CD4-positive, alpha-beta T cell treated with Interleukin-1 beta for 1 hour (primary cell): ENCODE measurements at regions not wholly inside any gene's neighbourhood (a gene's known extent, or its start where the extent isn't known, plus 50 kb on each side); places are given as distances from the start of the nearest gene placed in this dataset.

Experiments
- DNase-seq, 2 donors: peaks; one replicate each; pipeline ENCODE4 v3.0.0-alpha.2; 2020 to 2022

DNA sequence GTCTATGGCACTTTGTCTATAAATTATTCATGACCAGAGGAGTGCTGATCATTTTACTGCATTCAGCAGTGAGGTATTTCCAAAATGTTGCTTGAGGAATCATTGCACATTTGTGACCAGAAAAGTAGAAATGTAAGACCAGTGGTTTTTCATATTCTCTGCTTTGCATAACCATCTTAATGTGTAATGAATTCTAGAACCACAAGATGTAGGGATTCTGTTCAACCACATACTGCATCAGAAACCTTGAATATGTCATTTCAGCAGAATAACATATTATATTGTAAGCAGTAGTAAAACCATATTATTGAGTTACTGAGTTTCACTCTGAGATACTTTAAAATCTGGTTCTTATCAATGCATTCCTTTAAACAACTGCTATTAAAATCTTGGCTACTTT is 1243.4 kb downstream of the MAT2B start:
- DNase-seq = no peak

DNA sequence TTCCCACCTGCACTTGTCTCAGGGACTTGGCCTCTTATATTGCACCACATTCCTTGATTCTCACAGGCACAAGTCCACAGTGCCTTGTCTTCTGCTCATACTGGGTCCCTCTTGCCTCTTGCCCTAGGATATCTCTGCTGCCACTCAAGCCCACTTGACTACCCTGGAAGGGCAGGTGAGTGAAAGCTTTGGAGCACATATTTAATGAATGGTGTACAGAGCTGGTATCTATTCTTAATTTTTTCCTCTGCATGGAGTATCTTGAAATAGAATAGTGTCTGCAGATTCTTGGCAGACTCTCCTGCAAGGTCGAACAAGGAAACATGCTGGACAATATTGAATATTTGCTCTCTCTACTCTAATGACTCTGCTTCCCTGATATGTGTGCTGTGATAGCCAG is 1248.0 kb downstream of the MAT2B start:
- DNase-seq = no peak

DNA sequence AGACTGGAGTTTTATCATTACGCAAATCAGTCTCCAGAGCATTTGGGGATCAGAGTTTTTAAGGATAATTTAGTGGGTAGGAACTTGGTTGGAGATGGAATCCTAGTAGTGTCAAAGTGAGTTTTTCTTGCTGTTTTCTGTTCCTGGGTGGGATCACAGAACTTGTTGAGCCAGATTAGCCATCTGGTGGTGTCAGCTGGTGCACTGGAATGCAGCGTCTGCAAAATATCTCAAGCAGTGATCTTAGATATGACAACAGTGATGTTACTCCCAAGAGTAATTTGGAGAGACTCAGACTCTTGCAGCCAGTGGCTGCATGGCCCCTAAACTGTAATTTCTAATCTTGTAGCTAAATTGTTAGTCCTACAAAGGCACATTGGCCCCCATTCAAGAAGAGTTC is 1257.8 kb downstream of the MAT2B start:
- DNase-seq = no peak

DNA sequence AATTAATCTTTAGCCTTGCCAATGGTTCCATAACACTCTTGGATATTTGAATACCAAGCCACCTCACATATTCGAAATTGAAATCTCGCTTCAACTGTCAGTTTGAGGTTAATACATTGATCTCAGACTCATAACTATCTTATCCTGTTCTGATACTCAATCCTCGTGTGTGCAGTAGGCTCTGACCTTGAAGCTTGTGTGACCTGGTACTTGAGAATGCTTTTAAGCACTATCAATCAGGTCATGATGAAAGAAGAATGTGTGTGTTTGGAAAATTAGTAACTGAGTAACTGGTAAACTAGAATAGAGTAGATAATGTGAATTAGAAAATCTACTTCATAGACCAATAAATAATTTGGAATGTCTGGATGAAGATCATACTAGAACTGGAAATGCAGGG is 1266.7 kb downstream of the MAT2B start:
- DNase-seq = no peak

DNA sequence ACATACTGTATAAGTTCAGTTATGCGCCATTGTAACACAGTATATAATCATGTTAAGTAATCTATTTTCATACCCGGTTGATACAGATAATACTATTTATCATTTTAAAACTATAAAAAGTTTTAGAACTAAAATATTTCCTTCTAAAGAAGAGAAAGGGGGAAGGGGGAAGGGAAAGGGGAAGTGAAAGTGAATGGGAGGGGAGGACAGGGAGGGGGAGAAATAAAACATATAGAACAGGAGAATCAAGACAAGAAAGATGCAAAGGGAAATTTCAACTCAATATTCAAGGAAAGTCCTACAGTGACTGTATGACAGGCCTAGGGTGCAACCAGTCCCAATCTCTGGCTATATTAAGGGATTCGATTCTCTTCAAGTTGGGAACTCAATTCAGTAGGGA is 1278.8 kb downstream of the MAT2B start:
- no peak for DNase-seq

DNA sequence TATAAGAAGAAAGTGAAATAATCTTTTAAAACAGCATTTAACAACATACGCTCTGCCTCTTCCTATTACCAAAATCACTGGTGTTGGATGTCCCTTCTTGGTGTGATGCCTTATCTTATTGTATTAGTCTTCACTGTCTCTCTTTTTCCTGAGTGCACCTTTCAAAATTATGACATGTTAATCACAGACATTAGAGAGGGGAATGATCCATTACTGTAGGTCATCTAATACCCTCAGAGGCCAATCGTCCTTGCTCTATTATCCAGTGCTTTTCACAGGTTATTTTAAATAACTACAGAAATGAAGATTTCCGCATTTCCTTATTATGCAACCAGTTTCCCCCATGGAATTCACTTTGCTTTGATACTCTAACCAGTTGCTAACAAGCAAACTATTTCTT is 1292.7 kb downstream of the MAT2B start:
- no peak for DNase-seq

DNA sequence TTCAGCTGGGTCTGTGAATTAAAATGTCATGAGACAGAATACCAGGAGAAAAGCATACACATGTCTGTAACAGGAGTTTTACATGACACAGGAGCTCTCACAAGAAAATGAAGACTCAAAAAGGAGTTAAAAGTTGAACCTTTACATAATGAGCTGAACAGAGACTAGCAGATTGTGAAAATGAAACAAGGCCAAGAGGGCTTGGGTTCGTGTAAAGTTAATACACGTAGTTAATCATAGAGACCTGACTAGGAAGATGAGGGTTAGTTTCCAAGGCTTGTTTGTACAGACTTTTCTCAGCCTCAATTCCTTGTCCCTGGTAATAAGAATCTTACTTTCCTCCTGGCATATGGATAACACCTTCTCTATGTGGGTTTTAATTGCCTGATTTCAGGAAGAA is 1294.0 kb downstream of the MAT2B start:
- no peak for DNase-seq

DNA sequence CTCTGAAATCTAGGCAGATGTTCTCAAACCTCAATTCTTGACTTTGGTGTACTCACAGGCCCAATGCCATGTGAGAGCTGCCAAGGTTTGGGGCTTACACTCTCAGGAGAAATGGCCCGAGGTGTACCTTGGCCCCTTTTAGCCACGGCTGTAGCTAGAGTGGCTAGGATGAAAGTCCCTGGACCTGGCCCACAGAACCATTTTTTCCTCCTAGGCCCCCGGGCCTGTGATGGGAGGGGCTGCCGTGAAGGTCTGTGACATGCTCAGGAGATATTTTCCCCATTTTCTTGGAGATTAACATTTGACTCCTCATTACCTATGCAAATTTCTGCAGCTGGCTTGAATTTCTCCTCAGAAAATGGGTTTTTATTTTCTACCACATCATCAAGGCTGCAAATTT is 1296.5 kb downstream of the MAT2B start:
- no peak for DNase-seq

DNA sequence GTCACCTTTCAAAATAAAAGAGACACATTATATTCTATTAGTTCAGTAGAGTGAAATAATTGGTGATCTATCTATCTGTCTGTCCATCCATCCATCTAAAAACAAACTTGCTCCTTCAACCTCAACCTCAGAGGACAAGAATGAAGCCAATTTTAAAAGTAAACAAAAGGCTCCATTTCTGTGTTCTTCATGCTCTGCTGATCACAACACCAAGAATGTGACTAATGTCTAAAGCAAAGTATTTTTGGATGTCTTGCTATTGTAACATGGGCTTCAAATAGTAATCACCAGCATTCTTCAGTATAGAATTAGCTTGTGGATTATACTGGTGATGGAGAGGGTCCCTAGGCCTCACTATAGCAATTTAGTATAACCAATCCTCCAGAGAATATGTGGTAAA is 1304.4 kb downstream of the MAT2B start:
- no peak for DNase-seq

DNA sequence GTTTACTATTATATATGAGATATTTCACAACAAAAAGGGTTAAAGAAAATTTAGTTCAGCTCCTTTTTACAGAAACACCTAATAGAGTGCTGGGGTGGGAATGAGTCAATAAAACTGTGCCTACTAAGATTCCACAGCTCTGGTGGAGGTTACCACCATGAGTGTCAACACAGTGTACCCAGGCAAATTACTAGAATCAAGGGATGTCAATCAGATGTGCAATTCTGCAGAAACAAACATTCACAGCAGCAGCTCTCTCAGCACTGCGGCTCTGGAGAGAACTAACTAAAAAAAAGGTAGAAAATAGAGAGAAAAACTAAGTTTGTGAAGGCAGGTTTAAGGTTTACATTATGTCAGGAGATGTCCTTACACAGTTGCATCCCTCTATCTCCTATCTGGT is 1313.0 kb downstream of the MAT2B start:
- no peak for DNase-seq

DNA sequence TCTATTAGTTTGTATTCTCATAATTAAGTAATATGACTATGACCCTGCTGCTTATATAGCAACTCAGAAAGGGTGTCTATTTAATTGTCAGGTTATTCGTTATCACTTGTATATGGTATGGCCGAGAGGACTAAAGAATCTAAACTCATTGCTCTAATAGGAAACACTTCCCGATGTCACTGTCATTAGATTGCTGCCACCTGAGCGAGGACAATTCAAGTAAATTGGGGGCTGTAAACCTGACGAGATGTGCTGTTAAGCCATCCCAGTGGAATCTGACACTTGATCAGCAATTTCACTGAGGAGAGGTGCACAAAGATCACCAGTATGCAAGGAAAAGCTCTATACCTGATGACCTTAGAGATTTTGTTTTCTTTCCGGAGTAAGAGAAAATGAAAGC is 1319.3 kb downstream of the MAT2B start:
- DNase-seq = no peak

DNA sequence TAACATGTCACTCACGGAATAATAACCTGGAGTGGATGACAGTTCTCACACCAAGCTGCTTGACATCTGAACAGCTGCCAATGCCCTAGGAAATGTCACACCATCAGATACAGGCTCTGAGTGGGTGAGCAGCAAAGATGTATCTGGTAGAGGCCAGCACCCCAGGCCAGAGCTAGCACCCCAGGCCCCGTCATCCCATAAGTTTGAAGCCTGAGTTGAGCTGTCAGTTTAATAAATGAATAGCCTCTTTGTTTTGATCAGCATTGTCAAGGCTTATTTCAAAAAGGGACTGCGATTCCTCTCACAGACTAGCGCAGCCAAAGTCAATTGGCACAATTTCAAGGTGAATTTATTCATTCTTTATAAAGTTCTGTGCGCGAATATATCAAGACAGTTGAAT is 1327.1 kb downstream of the MAT2B start:
- DNase-seq = no peak

DNA sequence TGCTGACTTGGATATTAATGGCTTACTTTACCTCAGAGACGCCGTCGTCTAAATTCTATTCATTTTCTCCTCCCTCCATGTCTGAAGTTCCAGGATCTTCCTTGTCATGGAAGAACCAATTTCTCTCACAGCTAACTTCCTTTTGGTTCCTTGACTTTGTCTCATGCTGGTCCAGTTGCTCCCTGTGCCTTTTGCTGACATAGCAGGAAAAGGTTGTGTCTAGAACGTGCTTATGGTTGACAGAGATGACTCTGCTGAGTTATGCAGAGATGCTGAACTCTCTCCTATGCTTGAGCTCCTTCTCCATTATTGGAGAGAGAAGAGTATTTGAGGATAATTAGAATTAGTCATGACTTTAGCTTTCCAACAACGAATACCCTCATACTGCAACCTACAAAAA is 1338.9 kb downstream of the MAT2B start:
- no peak for DNase-seq

DNA sequence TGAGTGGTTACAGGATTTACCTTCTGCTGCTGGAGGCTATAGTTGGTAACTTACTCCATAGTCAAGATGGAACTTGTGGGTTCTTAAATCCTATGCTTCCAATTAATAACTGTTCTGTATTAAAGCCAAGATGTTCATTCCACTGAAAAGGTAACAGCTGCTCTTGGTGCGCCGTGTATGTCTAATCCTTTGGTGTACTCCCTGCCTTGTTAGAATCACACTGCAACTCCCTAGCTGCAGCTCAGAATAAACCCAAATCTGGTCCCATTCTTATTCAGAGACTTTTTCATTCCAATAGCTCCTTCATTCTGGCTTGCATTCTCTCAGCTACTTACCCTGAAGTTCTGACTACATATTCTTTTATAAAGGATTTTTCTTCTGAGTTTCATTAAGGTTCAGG is 1355.5 kb downstream of the MAT2B start:
- DNase-seq = no peak

DNA sequence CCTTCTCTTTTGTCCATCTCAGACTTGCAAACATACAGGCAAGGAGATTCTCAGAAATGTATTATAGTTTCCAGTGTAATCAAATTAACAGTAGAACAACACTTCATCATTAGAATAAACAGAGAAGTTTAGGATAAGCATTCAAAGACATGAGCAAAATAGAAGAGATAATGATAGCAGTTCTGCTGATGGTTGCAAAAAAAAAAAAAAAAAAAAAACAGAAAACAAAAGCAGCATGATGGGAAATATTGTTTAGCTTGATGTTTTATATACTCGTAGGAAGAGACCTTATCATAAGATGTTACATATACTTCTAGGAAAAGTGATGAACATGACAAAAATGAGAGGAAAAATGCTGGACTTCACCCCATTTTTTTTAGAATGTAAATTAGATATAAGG is 1356.2 kb downstream of the MAT2B start:
- DNase-seq = no peak

DNA sequence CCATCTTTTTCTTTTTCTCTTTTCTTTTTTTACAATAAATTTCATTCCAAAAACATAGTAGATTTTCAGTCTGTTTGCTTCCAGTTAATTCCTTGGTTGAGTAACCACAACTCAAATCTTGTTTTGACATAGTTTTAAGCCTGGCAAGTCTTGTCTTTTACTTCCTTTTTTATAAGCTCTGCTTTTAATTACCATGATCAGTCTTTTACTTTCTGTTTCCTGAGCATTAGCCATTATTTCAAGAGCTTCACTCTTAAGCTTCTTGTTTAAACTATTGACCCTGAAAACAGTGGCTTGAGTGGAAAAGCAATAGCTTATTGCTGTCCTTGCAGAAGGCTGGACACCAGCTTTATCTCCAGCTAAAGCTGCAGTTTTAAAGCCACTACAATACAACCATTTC is 1363.3 kb downstream of the MAT2B start:
- no peak for DNase-seq

DNA sequence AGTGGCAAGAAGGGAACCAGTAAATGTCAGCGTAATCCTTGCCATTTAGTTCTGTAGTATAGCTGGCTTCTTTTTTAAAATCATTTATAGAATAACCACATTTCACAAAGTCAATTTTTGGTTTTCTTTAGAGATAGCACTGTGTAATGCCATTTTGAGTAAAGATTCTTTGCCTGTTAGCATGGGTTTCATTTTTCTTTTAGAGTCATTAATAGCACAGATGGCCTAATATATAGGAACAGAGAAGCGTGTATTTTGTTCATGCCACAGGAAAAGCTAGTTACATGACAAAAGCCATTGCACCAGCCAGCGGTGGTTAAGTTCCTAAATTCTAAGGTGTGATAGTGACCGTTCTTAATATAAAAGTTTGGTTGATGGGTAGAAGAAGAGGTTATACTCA is 1363.9 kb downstream of the MAT2B start:
- no peak for DNase-seq

DNA sequence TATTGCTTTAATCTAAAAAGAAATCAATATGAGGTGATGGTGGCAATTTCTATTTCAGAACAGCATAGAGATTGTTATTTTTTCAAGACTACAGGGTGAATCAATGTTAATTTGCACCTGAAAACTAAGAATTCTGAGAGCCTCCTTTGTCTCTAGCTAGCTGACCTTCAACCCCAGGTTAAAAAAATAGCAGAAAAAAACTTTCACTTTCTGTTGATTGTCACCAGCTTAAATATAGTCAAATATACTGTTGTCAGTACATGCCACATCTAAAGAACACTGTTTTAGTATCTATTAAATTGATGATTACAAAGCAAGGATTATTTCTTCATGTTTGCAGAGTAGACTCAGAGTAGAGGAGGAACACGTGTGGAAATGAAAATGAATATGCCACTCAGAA is 1371.4 kb downstream of the MAT2B start:
- no peak for DNase-seq

DNA sequence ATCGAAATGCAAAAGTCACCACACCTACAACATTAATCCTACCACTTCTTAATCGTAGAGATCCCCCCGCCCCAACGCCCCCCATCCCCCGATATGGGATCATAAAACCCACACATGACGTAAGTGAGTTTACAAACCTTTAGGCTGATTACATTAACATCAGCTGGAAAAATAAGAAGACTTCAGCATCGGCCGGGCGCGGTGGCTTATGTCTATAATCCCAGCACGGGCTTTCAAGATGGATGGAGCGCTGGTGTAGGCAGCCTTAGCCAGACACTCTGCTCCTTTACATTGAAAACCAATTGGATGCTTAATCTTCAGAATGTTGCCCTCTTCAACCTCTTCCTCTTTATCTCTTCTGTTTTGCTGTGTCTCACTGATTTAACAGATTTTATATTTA is 1376.0 kb downstream of the MAT2B start:
- no peak for DNase-seq

DNA sequence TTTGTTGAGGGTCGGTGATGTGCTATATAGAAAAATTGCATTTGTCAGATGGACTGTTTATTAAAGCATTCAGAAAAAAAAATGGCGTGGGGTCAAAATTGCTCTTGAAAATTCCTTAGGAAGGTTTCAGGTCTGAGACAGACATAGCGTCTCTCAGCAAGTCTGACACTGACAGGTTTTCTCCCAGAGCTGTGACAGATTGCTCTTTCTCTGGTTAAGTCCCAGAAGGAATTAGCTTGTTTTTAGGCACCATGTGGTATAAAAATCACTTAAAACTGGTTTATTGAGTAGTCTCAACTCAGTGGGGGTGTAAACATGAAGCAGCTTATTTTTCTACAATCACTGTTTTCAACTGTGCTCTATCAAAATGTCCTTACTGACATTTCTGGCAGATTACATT is 1379.8 kb downstream of the MAT2B start:
- DNase-seq = no peak

DNA sequence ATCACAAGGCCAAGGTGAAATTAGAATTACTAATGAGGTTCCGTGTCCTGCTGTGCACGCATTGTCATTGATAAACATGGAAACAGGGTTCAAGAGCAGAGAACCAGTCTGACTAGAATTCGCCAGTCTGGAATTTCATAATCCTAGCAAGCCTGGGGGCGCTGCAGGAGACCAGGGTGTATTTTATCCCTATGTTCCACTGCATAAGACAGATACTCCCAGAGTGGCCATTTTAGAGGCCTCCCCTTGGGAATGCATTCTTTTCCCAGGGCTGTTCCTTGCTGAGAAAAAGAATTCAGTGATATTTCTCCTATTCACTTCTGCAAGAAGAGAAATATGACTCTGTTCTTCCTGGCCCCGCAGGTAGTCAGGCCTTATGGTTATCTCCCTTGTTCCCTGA is 1387.7 kb downstream of the MAT2B start:
- DNase-seq = no peak

DNA sequence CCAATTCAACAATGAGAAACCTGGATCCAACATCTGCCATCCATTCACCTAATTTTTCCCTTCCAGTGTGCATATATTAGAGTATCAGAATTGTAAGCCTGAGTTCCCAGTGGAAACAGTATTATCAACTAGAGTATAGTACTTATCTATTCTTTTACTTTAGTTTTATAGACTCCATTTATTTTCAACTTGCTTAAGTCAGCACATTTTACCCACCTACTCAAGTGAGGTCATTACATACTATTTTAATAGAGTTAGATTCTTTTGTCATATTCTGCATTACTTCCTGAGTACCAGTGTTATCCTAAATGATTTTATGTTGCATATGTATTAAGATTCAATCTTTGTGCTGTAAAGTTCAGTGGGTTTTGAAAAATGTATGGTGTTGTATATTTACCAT is 1393.3 kb downstream of the MAT2B start:
- DNase-seq = no peak

DNA sequence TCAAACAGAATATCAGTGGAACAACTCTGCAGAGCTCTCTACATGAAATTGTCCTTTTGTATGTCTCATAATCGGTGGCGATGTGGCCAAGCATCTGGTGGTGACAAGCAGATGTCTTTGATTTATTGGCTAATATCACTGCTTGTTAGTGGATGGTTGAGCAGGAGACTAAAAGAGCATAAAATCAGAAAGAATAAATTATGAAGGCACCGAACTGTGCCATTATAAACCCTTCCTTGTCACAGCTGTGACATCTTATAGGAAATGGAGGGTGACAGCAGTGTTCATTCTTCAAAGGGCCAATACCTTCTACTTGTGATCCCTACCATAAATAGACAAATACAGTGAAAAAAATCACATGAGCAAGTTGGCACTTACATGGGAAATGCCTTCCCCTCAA is 1404.3 kb downstream of the MAT2B start:
- no peak for DNase-seq

DNA sequence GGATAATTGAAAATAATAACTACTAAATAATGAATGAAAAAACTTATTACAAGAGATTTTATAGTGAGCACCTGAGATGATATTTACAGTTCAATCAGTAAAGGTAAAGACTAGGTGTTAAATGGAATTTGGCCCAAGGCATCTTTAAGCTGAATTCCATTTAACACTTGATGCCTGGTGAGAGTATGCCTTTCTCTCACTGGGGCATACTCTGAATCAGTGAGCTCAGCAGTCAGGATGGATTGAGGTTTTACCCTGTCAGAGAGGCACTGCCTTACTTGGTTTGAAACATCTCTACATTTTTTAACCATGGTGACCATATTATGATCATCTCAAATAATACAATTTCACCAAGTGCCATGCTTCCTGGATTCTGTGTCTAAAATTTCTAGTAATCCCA is 1416.3 kb downstream of the MAT2B start:
- DNase-seq = no peak

DNA sequence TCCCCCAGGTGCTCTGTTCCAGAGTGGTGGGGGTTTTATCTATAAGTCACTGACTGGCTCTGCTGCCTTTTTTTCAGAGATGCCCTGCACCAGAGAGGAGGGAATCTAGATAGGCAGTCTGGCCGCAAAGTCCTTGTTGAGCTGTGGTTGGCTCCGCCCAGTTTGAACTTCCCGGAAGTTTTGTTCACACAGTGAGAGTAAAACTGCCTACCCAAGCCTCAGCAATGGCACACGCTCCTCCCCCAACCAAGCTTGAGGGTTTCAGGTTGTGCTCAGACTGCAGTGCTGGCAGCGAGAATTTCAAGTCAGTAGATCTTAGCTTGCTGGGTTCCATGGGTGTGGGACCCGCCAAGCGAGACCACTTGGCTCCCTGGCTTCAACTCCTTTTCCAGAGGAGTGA is 1428.6 kb downstream of the MAT2B start:
- DNase-seq = no peak

DNA sequence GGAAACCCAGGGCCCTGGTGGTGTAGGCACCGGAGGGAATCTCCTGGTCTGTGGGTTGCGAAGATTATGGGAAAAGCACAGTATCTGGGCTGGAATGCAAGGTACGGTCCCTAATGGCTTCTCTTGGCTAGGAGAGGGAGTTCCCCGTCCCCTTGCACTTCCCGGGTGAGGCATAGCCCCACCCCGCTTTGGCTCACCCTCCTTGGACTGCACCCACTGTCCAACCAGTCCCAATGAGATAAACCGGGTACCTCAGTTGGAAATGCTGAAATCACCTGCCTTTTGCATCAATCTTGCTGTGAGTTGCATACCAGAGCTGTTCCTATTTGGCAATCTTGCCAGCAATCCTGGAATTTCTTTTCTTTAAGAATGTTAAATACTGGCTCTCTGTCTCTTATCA is 1429.1 kb downstream of the MAT2B start:
- no peak for DNase-seq

DNA sequence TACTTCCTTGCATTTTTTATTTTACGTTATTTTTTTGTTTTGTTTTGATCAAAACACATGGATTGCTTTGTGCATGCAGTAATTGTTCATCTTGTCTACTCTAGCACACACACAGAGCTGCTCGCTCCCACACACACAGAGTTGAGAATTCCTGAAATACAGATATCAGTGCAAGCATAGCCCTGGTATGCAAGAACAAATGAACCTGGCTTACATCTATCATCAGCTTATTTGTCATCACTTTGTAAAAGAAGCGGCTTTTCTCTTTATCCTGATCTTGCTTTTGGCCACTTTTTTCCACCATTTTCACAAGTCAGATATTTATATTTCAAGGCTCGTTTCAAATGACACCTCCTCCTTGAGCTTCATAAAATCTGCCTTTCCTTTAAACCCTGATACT is 1435.7 kb downstream of the MAT2B start:
- DNase-seq = no peak
